ENCODE measurements at regions not wholly inside any gene's neighbourhood (a gene's known extent, or its start where the extent isn't known, plus 50 kb on each side); places are given as distances from the start of the nearest gene placed in this dataset.

- TF ChIP-seq CTCF (IDR thresholded peaks at IDR 0.05) (no peak), POLR2A (IDR thresholded peaks at IDR 0.05) (no peak)
Measured at GRCh38 chr4:45241976-45242375, 515.6 kb upstream of the GNPDA2 start.

Measured in Peyer's patch (tissue), 4 donors.